H9 (cell line): ENCODE measurements at regions not wholly inside any gene's neighbourhood (a gene's known extent, or its start where the extent isn't known, plus 50 kb on each side); places are given as distances from the start of the nearest gene placed in this dataset.

Experiments used
- DNase-seq: peaks from one replicate; pipeline ENCODE4 v3.0.0-alpha.2; 2017
- H2AFZ ChIP-seq: one replicate; pipeline ENCODE4 v1.6.1; 2013; ENCODE audit warnings: mild to moderate bottlenecking, low read length, control low read depth, moderate library complexity
- H2AK5ac ChIP-seq: 2 replicates; pipeline ENCODE4 v1.6.1; 2013; ENCODE audit warnings: low read length, control low read depth, mixed read lengths; ENCODE audit not compliant: insufficient read length
- H2BK120ac ChIP-seq: one replicate; pipeline ENCODE4 v1.6.1; 2013; ENCODE audit warnings: low read depth, mild to moderate bottlenecking, low read length, control low read depth, inconsistent platforms; ENCODE audit not compliant: poor library complexity, severe bottlenecking
- H2BK12ac ChIP-seq: 2 replicates; pipeline ENCODE4 v1.6.1; 2013; ENCODE audit warnings: low read length, control low read depth, mixed read lengths, low read depth; ENCODE audit not compliant: insufficient read length
- H2BK15ac ChIP-seq: 2 replicates; pipeline ENCODE4 v1.6.1; 2013; ENCODE audit warnings: low read depth, low read length, control low read depth
- H2BK20ac ChIP-seq: one replicate; pipeline ENCODE4 v1.6.1; 2013; ENCODE audit warnings: low read depth, mild to moderate bottlenecking, low read length, control low read depth, inconsistent platforms; ENCODE audit not compliant: poor library complexity, severe bottlenecking
- H2BK5ac ChIP-seq: 2 replicates; pipeline ENCODE4 v1.6.1; 2013; ENCODE audit warnings: low read length, control low read depth, mixed read lengths; ENCODE audit not compliant: insufficient read length
- H3K14ac ChIP-seq: 2 replicates; pipeline ENCODE4 v1.6.1; 2013; ENCODE audit warnings: low read length, control low read depth; ENCODE audit not compliant: insufficient read depth
- H3K18ac ChIP-seq: 2 replicates; pipeline ENCODE4 v1.6.1; 2013; ENCODE audit warnings: low read depth, mild to moderate bottlenecking, mixed read lengths, low read length, control low read depth; ENCODE audit not compliant: insufficient read length
- H3K23ac ChIP-seq: 2 replicates; pipeline ENCODE4 v1.6.1; 2013; ENCODE audit warnings: low read length, control low read depth, mixed read lengths, low read depth; ENCODE audit not compliant: insufficient read length
- H3K23me2 ChIP-seq: 2 replicates; pipeline ENCODE4 v1.6.1; 2013; ENCODE audit warnings: low read depth, mild to moderate bottlenecking, mixed read lengths, low read length, control low read depth; ENCODE audit not compliant: insufficient read length, poor library complexity, severe bottlenecking
- H3K27ac ChIP-seq: 2 replicates; pipeline ENCODE4 v1.5.1; 2013; ENCODE audit warnings: low read length, control low read depth, mixed read lengths, low read depth; ENCODE audit not compliant: insufficient read length
- H3K27me3 ChIP-seq: 2 replicates; pipeline ENCODE4 v1.6.1; 2013; ENCODE audit warnings: low read length, control low read depth, inconsistent platforms; ENCODE audit not compliant: insufficient read depth
- H3K4ac ChIP-seq: 2 replicates; pipeline ENCODE4 v1.6.1; 2013; ENCODE audit warnings: low read depth, mild to moderate bottlenecking, control low read depth, inconsistent platforms, low read length, moderate library complexity
- H3K4me1 ChIP-seq: 2 replicates; pipeline ENCODE4 v1.6.1; 2013; ENCODE audit warnings: low read length, control low read depth, inconsistent platforms; ENCODE audit not compliant: insufficient read depth
- H3K4me2 ChIP-seq: 2 replicates; pipeline ENCODE4 v1.6.1; 2013; ENCODE audit warnings: low read length, control low read depth, mixed read lengths; ENCODE audit not compliant: insufficient read length, insufficient read depth
- H3K56ac ChIP-seq: 2 replicates; pipeline ENCODE4 v1.6.1; 2013; ENCODE audit warnings: low read depth, mild to moderate bottlenecking, mixed read lengths, low read length, control low read depth; ENCODE audit not compliant: insufficient read length
- H3K79me1 ChIP-seq: 2 replicates; pipeline ENCODE4 v1.6.1; 2013; ENCODE audit warnings: low read depth, mild to moderate bottlenecking, moderate library complexity, low read length, control low read depth, inconsistent platforms; ENCODE audit not compliant: insufficient read depth, poor library complexity, severe bottlenecking
- H3K79me2 ChIP-seq: 2 replicates; pipeline ENCODE4 v1.6.1; 2013; ENCODE audit warnings: low read length, control low read depth, inconsistent platforms; ENCODE audit not compliant: insufficient read depth
- H3K9ac ChIP-seq: 2 replicates; pipeline ENCODE4 v1.6.1; 2013; ENCODE audit warnings: low read length, control low read depth, mixed read lengths; ENCODE audit not compliant: insufficient read length; ENCODE audit errors: extremely low read depth
- H3K9me3 ChIP-seq: one replicate; pipeline ENCODE4 v1.6.1; 2013; ENCODE audit warnings: low read depth, low read length, inconsistent platforms; ENCODE audit not compliant: control insufficient read depth
- H3T11ph ChIP-seq: one replicate; pipeline ENCODE4 v1.6.1; 2013; ENCODE audit warnings: mild to moderate bottlenecking, low read length, control low read depth, inconsistent platforms
- H4K20me1 ChIP-seq: one replicate; pipeline ENCODE4 v1.6.1; 2013; ENCODE audit not compliant: control insufficient read depth, insufficient read length, insufficient read depth
- H4K5ac ChIP-seq: 2 replicates; pipeline ENCODE4 v1.6.1; 2013; ENCODE audit warnings: low read depth, mild to moderate bottlenecking, mixed read lengths, low read length, control low read depth; ENCODE audit not compliant: insufficient read length
- H4K8ac ChIP-seq: replicated peaks from 2 replicates; pipeline ENCODE4 v1.6.1; 2013; ENCODE audit warnings: low read length, control low read depth, mixed read lengths, low read depth; ENCODE audit not compliant: insufficient read length
- H4K91ac ChIP-seq: 2 replicates; pipeline ENCODE4 v1.6.1; 2013; ENCODE audit warnings: low read depth, mild to moderate bottlenecking, moderate library complexity, mixed read lengths, low read length, control low read depth; ENCODE audit not compliant: insufficient read length
- H3K27ac Mint-ChIP-seq, 3 experiments: 2 replicates in 2 of 3; 3 replicates in 1 of 3; pipeline ENCODE4 v1.8.0; 2020 to 2021; ENCODE audit warnings: mixed read lengths in 3 of 3, mild to moderate bottlenecking in 1 of 3, moderate library complexity in 1 of 3
- H3K27me3 Mint-ChIP-seq: 2 replicates; pipeline ENCODE4 v1.8.0; 2021; ENCODE audit warnings: low read depth, mild to moderate bottlenecking, moderate library complexity, mixed read lengths
- H3K36me3 Mint-ChIP-seq, 3 experiments: 2 replicates in 2 of 3; 3 replicates in 1 of 3; pipeline ENCODE4 v1.8.0; 2020 to 2021; ENCODE audit warnings: low read depth in 3 of 3, mixed read lengths in 3 of 3; ENCODE audit not compliant: insufficient read depth in 1 of 3
- H3K4me1 Mint-ChIP-seq, 2 experiments: 2 replicates each; pipeline ENCODE4 v1.8.0; 2020; ENCODE audit warnings: mixed read lengths in 2 of 2
- H3K4me3 Mint-ChIP-seq, 2 experiments: 2 replicates in 1 of 2; 3 replicates in 1 of 2; pipeline ENCODE4 v1.8.0; 2020 to 2021; ENCODE audit warnings: mild to moderate bottlenecking in 2 of 2, mixed read lengths in 2 of 2, moderate library complexity in 1 of 2
- H3K9me3 Mint-ChIP-seq, 2 experiments: 2 replicates in 1 of 2; 3 replicates in 1 of 2; pipeline ENCODE4 v1.8.0; 2020; ENCODE audit warnings: mild to moderate bottlenecking in 2 of 2, mixed read lengths in 2 of 2, moderate library complexity in 1 of 2
- CTCF ChIP-seq: fragments of 200-600 bp; sonication (generic); conservative IDR thresholded peaks from 3 replicates; pipeline ENCODE4 v1.8.0; 2021; ENCODE audit warnings: antibody characterized with exemption, mild to moderate bottlenecking
- WGBS: extraction: QIAGEN DNeasy Blood & Tissue Kit; methylation state at CpG from one replicate; pipeline ENCODE4 v1.1.7; 2013; ENCODE audit warnings: missing lambda C conversion rate, low lambda C conversion rate, mixed read lengths; ENCODE audit not compliant: insufficient read length; ENCODE audit errors: extremely low coverage; 5-methylcytosine and 5-hydroxymethylcytosine counted together

DNA sequence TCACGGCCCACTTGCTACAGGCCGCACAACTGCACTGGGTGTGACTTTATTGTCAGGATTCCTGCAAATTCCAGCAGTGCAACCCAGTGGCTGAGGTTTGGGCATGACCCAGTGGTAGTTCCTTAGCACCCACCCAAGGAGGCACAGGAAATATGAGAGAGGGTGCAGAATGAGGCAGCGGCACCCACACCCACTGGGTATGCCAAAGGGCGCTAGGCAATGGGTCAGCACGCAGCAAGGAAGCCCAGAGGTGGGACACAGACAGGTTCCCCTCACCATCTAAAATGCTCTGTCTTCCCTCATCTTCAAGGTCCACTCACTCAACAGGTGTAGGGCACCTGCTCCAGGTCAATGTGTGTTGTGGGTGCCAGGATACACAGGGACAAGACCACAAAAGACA lies 357.8 kb upstream of the MKI67 start:
- Histone ChIP-seq H3K4me1 (no peaks in the 10 kb centered on the region), H3K79me2 (no peaks in the 10 kb centered on the region), H3K56ac (no peak overlapping the region), H2BK20ac (no peak overlapping the region), H3K18ac (no peak overlapping the region), H3K4me2 (no peak overlapping the region), H3K9me3 (no peaks in the 10 kb centered on the region), H2AK5ac (no peak overlapping the region), H2BK5ac (no peak overlapping the region), H3K4ac (no peak overlapping the region), H3K23ac (no peak overlapping the region), H4K5ac (no peak overlapping the region), H2AFZ (no peak overlapping the region), H3K23me2 (no peaks in the 10 kb centered on the region), H3K79me1 (no peaks in the 10 kb centered on the region), H2BK120ac (no peak overlapping the region), H3K27me3 (no peaks in the 10 kb centered on the region), H4K20me1 (no peaks in the 10 kb centered on the region), H3K27ac (no peak overlapping the region), H2BK15ac (no peak overlapping the region), H4K8ac (no peak overlapping the region), H3K14ac (no peak overlapping the region; the same call in 1 of the 2 replicates), H4K91ac (no peak overlapping the region), H3T11ph (no peak overlapping the region), H3K9ac (no peak overlapping the region), H2BK12ac (no peak overlapping the region)
- no peak overlapping the region for H3K27ac Mint-ChIP-seq
- H3K9me3 Mint-ChIP-seq, result peaks cover 0 to 7% of the 10 kb centered on the region in 2 experiments; a peak in 3 of 5 replicates
- H3K36me3 Mint-ChIP-seq, result no peaks in the 10 kb centered on the region; a peak in 2 of 7 replicates
- no peak for TF ChIP-seq CTCF
- DNase-seq, result no peak
- no CpG with 5 or more reads among the region's 5 CpGs for WGBS
- peaks cover 14 to 20% of the 10 kb centered on the region in 2 experiments for H3K4me1 Mint-ChIP-seq
- H3K4me3 Mint-ChIP-seq, result no peak overlapping the region
- no peaks in the 10 kb centered on the region; the same call in 1 of the 2 replicates for H3K27me3 Mint-ChIP-seq
